ENCODE measurements at regions not wholly inside any gene's neighbourhood (a gene's known extent, or its start where the extent isn't known, plus 50 kb on each side); places are given as distances from the start of the nearest gene placed in this dataset.

GRCh38 chr2:19579461-19579860 lies 221.0 kb upstream of the OSR1 start:
- Histone ChIP-seq H3K9ac (ENCODE audit: low read length) (no peak overlapping the region), H2AFZ (ENCODE audit: low read length) (no peak overlapping the region), H3K4me3 (ENCODE audit: low read depth, low read length, poor library complexity, severe bottlenecking) (no peak overlapping the region), H3K27ac (ENCODE audit: low read depth, low read length, poor library complexity, severe bottlenecking) (no peak overlapping the region), H3K4me2 (ENCODE audit: low read length) (no peak overlapping the region), H3K9me2 (ENCODE audit: low read depth, low read length) (no peaks in the 10 kb centered on the region), H3K27me3 (ENCODE audit: insufficient read depth, low read length) (no peaks in the 10 kb centered on the region), H4K20me1 (ENCODE audit: insufficient read depth, low read length) (no peaks in the 10 kb centered on the region), H3K36me3 (ENCODE audit: insufficient read depth, low read length) (no peaks in the 10 kb centered on the region), H3K9me3 (ENCODE audit: low read length) (no peaks in the 10 kb centered on the region), H3F3A (ENCODE audit: insufficient read depth, low read length) (no peaks in the 10 kb centered on the region), H3K4me1 (ENCODE audit: insufficient read depth, low read length, severe bottlenecking) (no peaks in the 10 kb centered on the region), H3K79me2 (ENCODE audit: insufficient read depth, low read length) (no peaks in the 10 kb centered on the region)
- TF ChIP-seq EZH2 (IDR thresholded peaks at IDR 0.05; ENCODE audit: borderline replicate concordance, low read length), result no peak
- TF ChIP-seq CTCF (IDR thresholded peaks at IDR 0.05; ENCODE audit: low read length), result no peak

GRCh38 chr2:19577723-19578122 lies 219.3 kb upstream of the OSR1 start:
- no peak overlapping the region for H3K9ac ChIP-seq (ENCODE audit: low read length)
- H3K4me1 ChIP-seq (ENCODE audit: insufficient read depth, low read length, severe bottlenecking), result no peaks in the 10 kb centered on the region
- H3K4me3 ChIP-seq (ENCODE audit: low read depth, low read length, poor library complexity, severe bottlenecking), result no peak overlapping the region
- TF ChIP-seq CTCF (IDR thresholded peaks at IDR 0.05; ENCODE audit: low read length) (no peak), EZH2 (IDR thresholded peaks at IDR 0.05; ENCODE audit: borderline replicate concordance, low read length) (no peak)
- H4K20me1 ChIP-seq (ENCODE audit: insufficient read depth, low read length), result no peaks in the 10 kb centered on the region
- no peaks in the 10 kb centered on the region for H3K9me2 ChIP-seq (ENCODE audit: low read depth, low read length)
- H3F3A ChIP-seq (ENCODE audit: insufficient read depth, low read length), result no peaks in the 10 kb centered on the region
- H3K9me3 ChIP-seq (ENCODE audit: low read length), result no peaks in the 10 kb centered on the region
- no peaks in the 10 kb centered on the region for H3K79me2 ChIP-seq (ENCODE audit: insufficient read depth, low read length)
- no peaks in the 10 kb centered on the region for H3K36me3 ChIP-seq (ENCODE audit: insufficient read depth, low read length)
- H3K27me3 ChIP-seq (ENCODE audit: insufficient read depth, low read length), result no peaks in the 10 kb centered on the region
- no peak overlapping the region for H3K27ac ChIP-seq (ENCODE audit: low read depth, low read length, poor library complexity, severe bottlenecking)
- H2AFZ ChIP-seq (ENCODE audit: low read length), result no peak overlapping the region
- no peak overlapping the region for H3K4me2 ChIP-seq (ENCODE audit: low read length)

- H3F3A ChIP-seq (ENCODE audit: insufficient read depth, low read length), result no peaks in the 10 kb centered on the region
- no peak overlapping the region for H3K4me3 ChIP-seq (ENCODE audit: low read depth, low read length, poor library complexity, severe bottlenecking)
- H3K27me3 ChIP-seq (ENCODE audit: insufficient read depth, low read length), result no peaks in the 10 kb centered on the region
- H3K36me3 ChIP-seq (ENCODE audit: insufficient read depth, low read length), result no peaks in the 10 kb centered on the region
- no peak overlapping the region for H3K27ac ChIP-seq (ENCODE audit: low read depth, low read length, poor library complexity, severe bottlenecking)
- H3K4me1 ChIP-seq (ENCODE audit: insufficient read depth, low read length, severe bottlenecking), result no peaks in the 10 kb centered on the region
- H3K9me3 ChIP-seq (ENCODE audit: low read length), result no peaks in the 10 kb centered on the region
- no peak overlapping the region for H2AFZ ChIP-seq (ENCODE audit: low read length)
- H3K79me2 ChIP-seq (ENCODE audit: insufficient read depth, low read length), result no peaks in the 10 kb centered on the region
- H4K20me1 ChIP-seq (ENCODE audit: insufficient read depth, low read length), result no peaks in the 10 kb centered on the region
- H3K9ac ChIP-seq (ENCODE audit: low read length), result no peak overlapping the region
- no peak overlapping the region for H3K4me2 ChIP-seq (ENCODE audit: low read length)
- TF ChIP-seq EZH2 (IDR thresholded peaks at IDR 0.05; ENCODE audit: borderline replicate concordance, low read length) (no peak), CTCF (IDR thresholded peaks at IDR 0.05; ENCODE audit: low read length) (no peak)
- no peaks in the 10 kb centered on the region for H3K9me2 ChIP-seq (ENCODE audit: low read depth, low read length)
These were observed 218.0 kb upstream of the OSR1 start for GRCh38 chr2:19576411-19576810.

All from OCI-LY1 (cell line).